ENCODE measurements at regions not wholly inside any gene's neighbourhood (a gene's known extent, or its start where the extent isn't known, plus 50 kb on each side); places are given as distances from the start of the nearest gene placed in this dataset.
"Not testable (repeated sequence)": the region's sequence is repeated elsewhere in the genome, so short reads cannot be mapped to it uniquely, and the experiment has no call there.

DNA sequence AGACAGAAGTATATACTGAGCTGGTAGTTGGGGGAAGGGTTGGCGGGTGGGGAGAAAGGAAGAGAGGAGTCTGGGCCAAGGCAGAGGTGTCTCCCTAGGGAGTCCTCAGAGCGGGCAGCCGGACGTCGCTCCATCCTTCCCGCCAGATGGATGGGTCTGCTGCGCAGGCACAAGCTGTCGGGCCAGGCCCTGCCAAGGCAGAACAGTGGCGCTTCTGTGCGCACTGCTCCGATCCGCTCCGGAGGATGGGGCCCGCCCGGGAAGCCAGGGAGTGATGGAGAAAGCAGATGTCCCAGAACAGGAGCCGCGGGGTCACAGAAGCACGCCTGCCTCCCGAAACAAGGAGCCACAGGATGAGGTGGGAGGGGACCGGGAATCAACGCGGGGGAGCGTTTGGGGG lies 941.4 kb upstream of the DEFB115 start:
- TF ChIP-seq, protein P1, sequence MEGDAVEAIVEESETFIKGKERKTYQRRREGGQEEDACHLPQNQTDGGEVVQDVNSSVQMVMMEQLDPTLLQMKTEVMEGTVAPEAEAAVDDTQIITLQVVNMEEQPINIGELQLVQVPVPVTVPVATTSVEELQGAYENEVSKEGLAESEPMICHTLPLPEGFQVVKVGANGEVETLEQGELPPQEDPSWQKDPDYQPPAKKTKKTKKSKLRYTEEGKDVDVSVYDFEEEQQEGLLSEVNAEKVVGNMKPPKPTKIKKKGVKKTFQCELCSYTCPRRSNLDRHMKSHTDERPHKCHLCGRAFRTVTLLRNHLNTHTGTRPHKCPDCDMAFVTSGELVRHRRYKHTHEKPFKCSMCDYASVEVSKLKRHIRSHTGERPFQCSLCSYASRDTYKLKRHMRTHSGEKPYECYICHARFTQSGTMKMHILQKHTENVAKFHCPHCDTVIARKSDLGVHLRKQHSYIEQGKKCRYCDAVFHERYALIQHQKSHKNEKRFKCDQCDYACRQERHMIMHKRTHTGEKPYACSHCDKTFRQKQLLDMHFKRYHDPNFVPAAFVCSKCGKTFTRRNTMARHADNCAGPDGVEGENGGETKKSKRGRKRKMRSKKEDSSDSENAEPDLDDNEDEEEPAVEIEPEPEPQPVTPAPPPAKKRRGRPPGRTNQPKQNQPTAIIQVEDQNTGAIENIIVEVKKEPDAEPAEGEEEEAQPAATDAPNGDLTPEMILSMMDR (IDR thresholded peaks at IDR 0.05; ENCODE audit: insufficient read depth, low read depth, low read length): not testable (repeated sequence)
- not testable (repeated sequence) for TF ChIP-seq EZH2 (IDR thresholded peaks at IDR 0.05; ENCODE audit: insufficient read depth, low read length)
